GM23248 (cell line): ENCODE measurements at regions not wholly inside any gene's neighbourhood (a gene's known extent, or its start where the extent isn't known, plus 50 kb on each side); places are given as distances from the start of the nearest gene placed in this dataset.

Experiments used
- EZH2 ChIP-seq: fragments of 200-600 bp; sonication (generic); IDR thresholded peaks from 2 replicates; pipeline ENCODE4 v1.6.1; 2018; ENCODE audit warnings: antibody characterized with exemption, mild to moderate bottlenecking; ENCODE audit not compliant: insufficient read depth, poor library complexity, severe bottlenecking
- EZH2phosphoT487 ChIP-seq: fragments of 200-600 bp; sonication (generic); IDR thresholded peaks from 2 replicates; pipeline ENCODE4 v1.6.1; 2018; ENCODE audit warnings: antibody characterized with exemption, moderate library complexity, mild to moderate bottlenecking, low read depth; ENCODE audit not compliant: insufficient read depth

DNA sequence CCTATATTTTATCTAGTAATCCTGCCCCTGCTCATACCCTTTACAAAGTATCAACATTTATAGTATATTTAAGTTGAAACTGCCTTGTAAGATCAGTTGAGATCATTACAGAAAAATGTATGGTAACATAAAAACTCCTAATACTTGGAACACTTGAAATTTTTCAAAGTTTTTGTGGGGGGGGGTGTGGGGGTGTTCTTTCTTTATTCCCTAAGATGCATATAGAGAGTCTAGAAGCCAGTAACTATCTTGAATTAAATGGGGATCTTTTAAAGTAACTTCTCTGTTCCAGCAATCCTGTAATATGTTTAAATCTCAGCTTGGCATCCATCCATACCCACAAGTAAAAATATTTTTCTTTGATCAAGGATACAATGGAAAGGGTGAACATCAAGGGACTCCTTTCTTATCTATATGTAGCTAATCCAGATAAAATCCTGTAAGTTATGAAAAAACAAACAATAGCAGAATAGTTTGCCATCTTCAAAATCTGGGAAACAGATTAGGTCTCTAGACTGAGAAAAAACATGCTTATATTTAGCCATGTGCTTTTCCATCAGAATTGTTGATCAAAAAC lies 455.3 kb downstream of the MEIS1 start:
- TF ChIP-seq EZH2 (no peak), EZH2phosphoT487 (no peak)
